GM20000 (cell line): ENCODE measurements at regions not wholly inside any gene's neighbourhood (a gene's known extent, or its start where the extent isn't known, plus 50 kb on each side); places are given as distances from the start of the nearest gene placed in this dataset.
A peak's percentile ranks its signal among the peaks of the same experiment; 100 is the strongest.

Source experiments
- DNase-seq: peaks from one replicate; pipeline ENCODE4 v3.0.0; 2012; ENCODE audit warnings: low spot score
- CTCF ChIP-seq: IDR thresholded peaks from 2 replicates; pipeline ENCODE4 v1.5.1; 2012; ENCODE audit warnings: mild to moderate bottlenecking, control low read depth; ENCODE audit errors: extremely low read depth, missing control alignments

- no peak for TF ChIP-seq CTCF
- DNase-seq = no peak
Observed at GRCh38 chr6:133171989-133172604, 69.1 kb upstream of the EYA4 start.

- TF ChIP-seq CTCF = no peak
- DNase-seq = no peak
Observed at GRCh38 chr6:133173276-133173675, 67.9 kb upstream of the EYA4 start.

- DNase-seq = no peak
- no peak for TF ChIP-seq CTCF
Observed at GRCh38 chr6:133179481-133179880, 61.7 kb upstream of the EYA4 start.

GRCh38 chr6:133183691-133184090 is 57.5 kb upstream of the EYA4 start:
- TF ChIP-seq CTCF = no peak
- no peak for DNase-seq

- DNase-seq = peak; percentile 3
- TF ChIP-seq CTCF = peak; percentile 40
Observed at GRCh38 chr6:133184798-133185372, 56.3 kb upstream of the EYA4 start.

GRCh38 chr6:133185731-133186130 is 55.4 kb upstream of the EYA4 start:
- no peak for TF ChIP-seq CTCF
- DNase-seq = no peak

- no peak for DNase-seq
Observed at GRCh38 chr6:133187114-133187513, 54.0 kb upstream of the EYA4 start.

More at GRCh38 chr6:133187114-133187513, 54.0 kb upstream of the EYA4 start:
- TF ChIP-seq CTCF = no peak
